ENCODE measurements at regions not wholly inside any gene's neighbourhood (a gene's known extent, or its start where the extent isn't known, plus 50 kb on each side); places are given as distances from the start of the nearest gene placed in this dataset.
"Not testable (repeated sequence)": the region's sequence is repeated elsewhere in the genome, so short reads cannot be mapped to it uniquely, and the experiment has no call there.

DNA sequence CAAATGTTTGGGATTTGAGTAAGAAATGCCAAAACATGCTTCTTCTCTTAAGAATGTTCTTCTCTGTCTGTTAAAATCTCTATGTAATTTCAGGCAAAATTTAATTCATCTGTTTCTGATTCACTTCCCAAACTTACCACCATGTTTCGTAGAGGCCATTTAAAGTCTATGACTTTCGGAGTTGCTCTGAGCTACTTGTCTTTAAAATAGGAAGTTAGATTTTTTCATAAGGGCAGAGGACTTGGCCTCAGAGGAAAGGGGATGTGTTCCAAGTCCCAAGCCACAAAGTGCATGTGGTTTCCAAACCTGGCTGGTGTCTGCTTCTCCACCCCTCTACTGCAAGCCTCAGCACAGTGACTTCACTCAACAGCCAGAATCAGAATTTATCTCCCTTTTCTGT lies 111.3 kb upstream of the ADRA1B start:
- Histone ChIP-seq H3K4me3 (ENCODE audit: insufficient read depth, low read length) (no peak overlapping the region), H3K27ac (ENCODE audit: low read depth, low read length) (no peak overlapping the region), H3K79me2 (ENCODE audit: insufficient read depth, low read length) (no peaks in the 10 kb centered on the region), H3K4me1 (ENCODE audit: insufficient read depth, low read length) (no peaks in the 10 kb centered on the region), H3K4me2 (ENCODE audit: insufficient read depth, low read length) (no peak overlapping the region), H2AFZ (ENCODE audit: low read length) (no peak overlapping the region), H3K36me3 (ENCODE audit: insufficient read depth, low read length) (no peaks in the 10 kb centered on the region), H3K9me3 (ENCODE audit: low read depth, low read length) (no peaks in the 10 kb centered on the region), H4K20me1 (ENCODE audit: insufficient read depth, low read length) (no peaks in the 10 kb centered on the region), H3K27me3 (ENCODE audit: insufficient read depth, low read length) (no peaks in the 10 kb centered on the region)
- DNase-seq (ENCODE audit: insufficient read length, low spot score, missing footprints), result no peak
- TF ChIP-seq, protein P1, sequence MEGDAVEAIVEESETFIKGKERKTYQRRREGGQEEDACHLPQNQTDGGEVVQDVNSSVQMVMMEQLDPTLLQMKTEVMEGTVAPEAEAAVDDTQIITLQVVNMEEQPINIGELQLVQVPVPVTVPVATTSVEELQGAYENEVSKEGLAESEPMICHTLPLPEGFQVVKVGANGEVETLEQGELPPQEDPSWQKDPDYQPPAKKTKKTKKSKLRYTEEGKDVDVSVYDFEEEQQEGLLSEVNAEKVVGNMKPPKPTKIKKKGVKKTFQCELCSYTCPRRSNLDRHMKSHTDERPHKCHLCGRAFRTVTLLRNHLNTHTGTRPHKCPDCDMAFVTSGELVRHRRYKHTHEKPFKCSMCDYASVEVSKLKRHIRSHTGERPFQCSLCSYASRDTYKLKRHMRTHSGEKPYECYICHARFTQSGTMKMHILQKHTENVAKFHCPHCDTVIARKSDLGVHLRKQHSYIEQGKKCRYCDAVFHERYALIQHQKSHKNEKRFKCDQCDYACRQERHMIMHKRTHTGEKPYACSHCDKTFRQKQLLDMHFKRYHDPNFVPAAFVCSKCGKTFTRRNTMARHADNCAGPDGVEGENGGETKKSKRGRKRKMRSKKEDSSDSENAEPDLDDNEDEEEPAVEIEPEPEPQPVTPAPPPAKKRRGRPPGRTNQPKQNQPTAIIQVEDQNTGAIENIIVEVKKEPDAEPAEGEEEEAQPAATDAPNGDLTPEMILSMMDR (IDR thresholded peaks at IDR 0.05; ENCODE audit: extremely low read depth, low read depth, low read length), result no peak

GRCh38 chr5:159807135-159807534 lies 109.1 kb upstream of the ADRA1B start:
- not testable (repeated sequence) for H3K36me3 ChIP-seq (ENCODE audit: insufficient read depth, low read length); H3K9me3 ChIP-seq (ENCODE audit: low read depth, low read length); H3K27me3 ChIP-seq (ENCODE audit: insufficient read depth, low read length); DNase-seq (ENCODE audit: insufficient read length, low spot score, missing footprints); H4K20me1 ChIP-seq (ENCODE audit: insufficient read depth, low read length); H3K4me3 ChIP-seq (ENCODE audit: insufficient read depth, low read length); H3K4me1 ChIP-seq (ENCODE audit: insufficient read depth, low read length); H3K79me2 ChIP-seq (ENCODE audit: insufficient read depth, low read length); H2AFZ ChIP-seq (ENCODE audit: low read length); H3K4me2 ChIP-seq (ENCODE audit: insufficient read depth, low read length); H3K27ac ChIP-seq (ENCODE audit: low read depth, low read length)

- Histone ChIP-seq H3K4me3 (ENCODE audit: insufficient read depth, low read length) (no peak overlapping the region), H3K36me3 (ENCODE audit: insufficient read depth, low read length) (no peaks in the 10 kb centered on the region), H3K79me2 (ENCODE audit: insufficient read depth, low read length) (no peaks in the 10 kb centered on the region)
Measured at GRCh38 chr5:159807586-159807985, 108.7 kb upstream of the ADRA1B start.

GRCh38 chr5:159811712-159812111 lies 104.6 kb upstream of the ADRA1B start:
- Histone ChIP-seq H2AFZ (ENCODE audit: low read length) (no peak overlapping the region), H3K4me3 (ENCODE audit: insufficient read depth, low read length) (no peak overlapping the region), H3K4me1 (ENCODE audit: insufficient read depth, low read length) (peaks cover 10% of the 10 kb centered on the region), H3K9me3 (ENCODE audit: low read depth, low read length) (no peaks in the 10 kb centered on the region), H3K4me2 (ENCODE audit: insufficient read depth, low read length) (no peak overlapping the region), H3K36me3 (ENCODE audit: insufficient read depth, low read length) (no peaks in the 10 kb centered on the region), H3K27me3 (ENCODE audit: insufficient read depth, low read length) (no peaks in the 10 kb centered on the region), H3K27ac (ENCODE audit: low read depth, low read length) (no peak overlapping the region), H4K20me1 (ENCODE audit: insufficient read depth, low read length) (no peaks in the 10 kb centered on the region), H3K79me2 (ENCODE audit: insufficient read depth, low read length) (no peaks in the 10 kb centered on the region)
- DNase-seq (ENCODE audit: insufficient read length, low spot score, missing footprints), result no peak
- TF ChIP-seq, protein P1 (IDR thresholded peaks at IDR 0.05; ENCODE audit: extremely low read depth, low read depth, low read length), result no peak

More at GRCh38 chr5:159807586-159807985, 108.7 kb upstream of the ADRA1B start:
- Histone ChIP-seq H3K9me3 (ENCODE audit: low read depth, low read length) (no peaks in the 10 kb centered on the region), H3K4me2 (ENCODE audit: insufficient read depth, low read length) (no peak overlapping the region), H3K27me3 (ENCODE audit: insufficient read depth, low read length) (no peaks in the 10 kb centered on the region), H4K20me1 (ENCODE audit: insufficient read depth, low read length) (no peaks in the 10 kb centered on the region), H2AFZ (ENCODE audit: low read length) (no peak overlapping the region), H3K27ac (ENCODE audit: low read depth, low read length) (no peak overlapping the region), H3K4me1 (ENCODE audit: insufficient read depth, low read length) (no peaks in the 10 kb centered on the region)
- TF ChIP-seq, protein P1 (IDR thresholded peaks at IDR 0.05; ENCODE audit: extremely low read depth, low read depth, low read length), result no peak
- DNase-seq (ENCODE audit: insufficient read length, low spot score, missing footprints), result no peak

- H3K27ac ChIP-seq (ENCODE audit: low read depth, low read length); H3K9me3 ChIP-seq (ENCODE audit: low read depth, low read length); H3K27me3 ChIP-seq (ENCODE audit: insufficient read depth, low read length); H2AFZ ChIP-seq (ENCODE audit: low read length); H3K4me1 ChIP-seq (ENCODE audit: insufficient read depth, low read length); H3K36me3 ChIP-seq (ENCODE audit: insufficient read depth, low read length); DNase-seq (ENCODE audit: insufficient read length, low spot score, missing footprints); H3K79me2 ChIP-seq (ENCODE audit: insufficient read depth, low read length); H3K4me2 ChIP-seq (ENCODE audit: insufficient read depth, low read length); H3K4me3 ChIP-seq (ENCODE audit: insufficient read depth, low read length); H4K20me1 ChIP-seq (ENCODE audit: insufficient read depth, low read length): not testable (repeated sequence)
Measured at GRCh38 chr5:159812759-159813158, 103.5 kb upstream of the ADRA1B start.

All from osteoblast (primary cell).